Eye (tissue), 1 donor: ENCODE measurements at regions not wholly inside any gene's neighbourhood (a gene's known extent, or its start where the extent isn't known, plus 50 kb on each side); places are given as distances from the start of the nearest gene placed in this dataset.

Experiments
- DNase-seq: peaks from one replicate; pipeline ENCODE4 v3.0.0-alpha.2; 2015

- no peak for DNase-seq
These were observed 129.1 kb upstream of the AFF2 start for GRCh38 chrX:148371291-148371690.

DNA sequence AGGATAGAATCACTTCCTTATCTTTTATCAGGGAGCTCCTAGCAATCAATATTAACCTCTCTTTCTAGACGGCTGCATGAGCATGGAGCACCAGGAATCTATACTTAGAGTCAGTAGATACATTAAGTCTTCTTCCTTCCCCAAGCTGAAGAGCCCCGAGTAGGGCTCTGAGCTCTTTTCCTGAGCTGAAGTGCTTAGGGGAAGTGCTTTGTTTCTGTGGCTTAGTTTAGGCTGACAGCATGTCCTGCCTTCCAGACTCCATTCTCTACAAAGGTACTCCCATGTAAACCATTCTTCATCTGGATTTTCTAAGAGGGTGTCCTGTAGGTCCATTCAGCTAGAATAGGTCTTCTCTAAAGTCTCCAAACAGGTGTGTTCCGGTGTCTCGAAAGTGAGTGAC, 127.5 kb upstream of the AFF2 start:
- no peak for DNase-seq

- no peak for DNase-seq
These were observed 124.1 kb upstream of the AFF2 start for GRCh38 chrX:148376342-148376741.

DNA sequence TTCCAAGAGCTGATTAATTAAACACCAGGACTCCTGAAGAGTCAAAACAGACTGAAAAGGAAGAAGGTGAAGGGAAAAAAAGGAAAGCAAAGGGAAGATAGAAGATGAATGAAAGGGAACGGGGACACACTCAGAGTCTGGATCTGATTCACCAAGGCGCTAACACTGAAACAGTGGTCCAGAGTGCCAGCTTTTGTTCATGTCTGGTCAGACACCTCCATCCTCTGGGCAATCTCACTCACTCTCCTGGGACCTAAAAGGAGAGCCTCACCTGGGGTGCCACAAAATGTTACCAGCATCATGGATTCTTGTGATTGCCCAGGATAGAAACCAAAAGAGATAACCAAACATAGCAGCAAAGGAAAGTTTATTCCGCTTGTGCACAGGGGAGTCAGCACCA, 120.3 kb upstream of the AFF2 start:
- DNase-seq = no peak

GRCh38 chrX:148380650-148381561, 119.5 kb upstream of the AFF2 start:
- peak; percentile 29 for DNase-seq

GRCh38 chrX:148381603-148382002, 118.8 kb upstream of the AFF2 start:
- DNase-seq = no peak

DNA sequence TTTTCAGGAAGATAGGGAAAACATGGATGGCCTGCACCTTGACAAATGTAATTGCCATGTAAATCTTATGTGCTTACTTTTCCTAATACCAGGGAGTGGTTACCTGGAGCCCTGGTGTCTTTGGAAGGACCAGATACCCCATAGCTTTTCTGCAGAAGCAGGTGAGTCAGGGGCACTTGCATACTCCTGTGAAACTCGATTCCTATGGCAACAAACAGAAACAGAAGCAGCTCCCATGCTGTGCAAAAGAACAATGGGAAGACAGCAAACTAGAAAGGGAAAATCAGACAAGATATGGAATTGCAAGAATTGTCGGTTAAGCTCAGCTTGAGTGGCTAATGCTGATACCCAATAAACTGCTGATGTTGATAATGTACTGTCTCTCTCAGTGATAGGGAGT, 117.4 kb upstream of the AFF2 start:
- DNase-seq = peak; percentile 4

- DNase-seq = no peak
These were observed 114.9 kb upstream of the AFF2 start for GRCh38 chrX:148385471-148385870.

DNA sequence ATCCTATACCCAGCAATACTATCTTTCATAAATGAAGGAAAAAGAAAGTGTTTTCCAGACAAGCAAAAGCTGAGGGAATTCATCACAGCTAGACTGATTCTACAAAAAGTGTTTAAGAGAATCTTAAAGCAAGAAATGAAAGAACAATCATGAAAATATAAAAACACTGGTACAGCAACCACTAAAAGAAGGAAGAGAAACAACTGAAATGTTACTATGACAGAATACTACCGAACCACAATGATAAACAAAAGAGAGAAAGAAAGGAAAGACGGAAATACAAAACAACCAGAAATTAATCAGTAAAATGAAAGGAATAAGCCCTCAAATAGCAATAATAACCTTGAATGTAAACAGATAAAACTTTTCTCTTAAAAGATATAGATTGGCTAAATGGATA, 110.8 kb upstream of the AFF2 start:
- DNase-seq = no peak

GRCh38 chrX:148412006-148412405, 88.4 kb upstream of the AFF2 start:
- no peak for DNase-seq

GRCh38 chrX:148416142-148416541, 84.3 kb upstream of the AFF2 start:
- DNase-seq = no peak

- no peak for DNase-seq
These were observed 83.5 kb upstream of the AFF2 start for GRCh38 chrX:148416931-148417330.

GRCh38 chrX:148417934-148418333, 82.5 kb upstream of the AFF2 start:
- DNase-seq = no peak

DNA sequence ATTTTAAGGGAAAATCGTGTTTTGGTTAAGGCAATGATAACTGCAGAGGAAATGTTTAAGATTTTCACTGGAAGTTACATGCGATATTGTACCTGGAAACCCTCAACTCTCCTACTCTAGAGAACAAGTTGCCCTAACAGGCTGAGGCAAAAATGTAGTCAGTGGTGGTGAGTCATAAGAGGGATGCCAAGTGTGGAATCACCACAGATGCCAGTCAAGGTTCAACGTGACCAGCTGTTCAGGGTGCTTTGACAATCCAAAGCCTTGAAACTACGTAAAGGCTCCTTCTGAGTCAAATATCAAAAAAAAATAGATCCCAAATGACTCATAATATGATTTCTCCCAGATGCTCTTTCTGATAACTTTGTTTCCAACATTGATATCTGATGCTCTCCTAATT, 77.9 kb upstream of the AFF2 start:
- DNase-seq = no peak

DNA sequence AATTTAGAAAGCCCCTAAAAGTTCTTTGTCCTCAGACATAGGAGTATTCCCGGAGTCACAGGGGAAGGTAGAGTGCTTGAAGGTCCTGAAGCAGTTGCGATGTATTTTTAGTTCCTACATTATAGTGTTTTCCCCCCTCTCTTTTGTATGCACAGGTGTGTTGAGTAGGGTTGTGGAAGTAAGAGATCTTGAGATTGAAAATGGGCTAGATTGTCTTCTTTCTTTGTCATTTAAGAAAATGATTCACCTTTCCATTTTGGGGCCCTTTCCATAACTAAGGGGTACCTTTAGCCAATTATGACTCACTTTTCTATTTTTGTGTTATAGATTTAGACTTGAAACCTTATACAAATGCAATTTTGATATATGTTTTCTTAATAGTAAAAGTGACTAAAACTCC, 75.8 kb upstream of the AFF2 start:
- no peak for DNase-seq

DNA sequence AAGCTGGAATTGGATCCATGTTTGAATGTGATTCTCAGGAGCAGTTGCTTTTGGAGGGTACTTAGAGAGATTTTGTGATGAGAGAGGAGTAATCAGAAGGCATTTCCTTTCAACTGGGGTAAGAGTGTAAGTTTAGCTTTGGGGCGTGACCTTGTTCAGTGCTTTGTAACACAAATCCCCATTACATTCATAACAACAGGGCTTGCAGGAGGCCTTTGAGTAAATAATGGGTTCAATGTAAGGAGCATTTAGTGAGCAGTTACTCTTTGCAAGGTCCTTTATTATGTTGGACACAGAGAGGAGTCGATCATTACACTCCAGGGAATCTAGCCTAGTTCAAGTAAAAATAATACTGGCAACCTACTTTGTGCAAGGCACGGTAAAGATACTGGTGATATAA, 74.0 kb upstream of the AFF2 start:
- DNase-seq = no peak

DNA sequence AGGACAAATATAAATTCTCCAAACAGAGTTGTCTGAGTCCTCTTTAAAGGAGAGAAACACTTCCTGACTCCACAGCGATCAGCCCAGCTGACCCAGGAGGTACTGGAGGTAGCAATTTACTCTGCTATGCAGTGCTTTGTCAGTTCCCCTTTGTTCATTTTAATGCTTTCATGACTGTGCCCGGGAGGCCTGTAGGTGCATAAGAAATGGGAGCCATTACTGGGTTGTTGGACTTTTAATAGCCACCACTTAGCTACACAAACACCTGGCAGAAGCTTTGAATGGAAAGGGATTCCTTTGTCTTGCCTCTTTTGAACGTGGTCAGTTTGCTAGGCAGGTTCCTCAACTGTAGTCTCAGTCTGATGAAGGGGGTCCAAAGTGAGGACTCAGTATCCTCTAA, 59.0 kb upstream of the AFF2 start:
- no peak for DNase-seq

- no peak for DNase-seq
These were observed 57.2 kb upstream of the AFF2 start for GRCh38 chrX:148443216-148443615.

DNA sequence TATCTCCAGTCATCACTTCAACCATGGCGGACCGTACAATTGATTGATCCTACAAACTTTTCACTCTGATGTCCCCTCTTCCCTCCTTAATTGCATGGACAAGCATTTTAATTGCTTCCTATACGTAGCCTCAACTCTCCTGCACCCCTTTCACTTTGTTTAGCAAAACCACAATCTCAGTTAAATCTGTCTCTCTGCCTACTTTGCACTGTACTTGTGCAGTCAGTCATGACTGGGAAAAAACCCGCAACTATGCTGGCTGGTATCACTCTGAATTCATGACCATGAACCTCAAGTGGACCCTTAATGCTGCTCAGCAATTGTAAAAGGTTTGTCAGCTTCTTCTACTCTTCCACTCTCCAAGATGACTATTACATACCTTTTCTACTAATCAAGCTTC, 51.7 kb upstream of the AFF2 start:
- no peak for DNase-seq
